OCI-LY3 (cell line): ENCODE measurements at regions not wholly inside any gene's neighbourhood (a gene's known extent, or its start where the extent isn't known, plus 50 kb on each side); places are given as distances from the start of the nearest gene placed in this dataset.

Source experiments
- EZH2phosphoT487 ChIP-seq: fragments of 200-600 bp; shearing (Covaris generic); IDR thresholded peaks from 2 replicates; pipeline ENCODE4 v1.6.1; 2018; ENCODE audit warnings: antibody characterized with exemption, mixed run types, low read depth
- TF ChIP-seq, protein P1 (sequence below): fragments of 200-600, 300-600 bp; sonication (generic); IDR thresholded peaks from 2 replicates; pipeline ENCODE4 v1.5.1; 2014; ENCODE audit warnings: antibody characterized with exemption, low read length, low read depth

DNA sequence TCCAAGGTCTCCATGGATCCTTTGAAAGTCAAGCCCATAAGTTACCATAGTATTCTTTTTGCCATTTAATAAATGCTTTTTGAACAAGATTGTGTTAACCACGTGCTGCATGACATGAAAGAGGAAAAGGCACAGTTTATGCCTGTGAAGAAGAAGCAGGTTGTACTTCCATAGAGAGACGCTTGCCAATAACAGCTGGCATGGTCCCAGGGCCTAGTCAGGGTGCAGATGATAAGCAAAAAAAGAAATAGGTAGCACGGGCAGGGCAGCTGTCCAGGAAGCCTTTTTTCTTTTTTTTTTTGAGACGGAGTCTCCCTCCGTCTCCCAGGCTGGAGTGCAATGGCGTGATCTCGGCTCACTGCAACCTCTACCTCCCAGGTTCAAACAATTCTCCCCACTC lies 71.8 kb upstream of the CLINT1 start:
- TF ChIP-seq, protein P1, sequence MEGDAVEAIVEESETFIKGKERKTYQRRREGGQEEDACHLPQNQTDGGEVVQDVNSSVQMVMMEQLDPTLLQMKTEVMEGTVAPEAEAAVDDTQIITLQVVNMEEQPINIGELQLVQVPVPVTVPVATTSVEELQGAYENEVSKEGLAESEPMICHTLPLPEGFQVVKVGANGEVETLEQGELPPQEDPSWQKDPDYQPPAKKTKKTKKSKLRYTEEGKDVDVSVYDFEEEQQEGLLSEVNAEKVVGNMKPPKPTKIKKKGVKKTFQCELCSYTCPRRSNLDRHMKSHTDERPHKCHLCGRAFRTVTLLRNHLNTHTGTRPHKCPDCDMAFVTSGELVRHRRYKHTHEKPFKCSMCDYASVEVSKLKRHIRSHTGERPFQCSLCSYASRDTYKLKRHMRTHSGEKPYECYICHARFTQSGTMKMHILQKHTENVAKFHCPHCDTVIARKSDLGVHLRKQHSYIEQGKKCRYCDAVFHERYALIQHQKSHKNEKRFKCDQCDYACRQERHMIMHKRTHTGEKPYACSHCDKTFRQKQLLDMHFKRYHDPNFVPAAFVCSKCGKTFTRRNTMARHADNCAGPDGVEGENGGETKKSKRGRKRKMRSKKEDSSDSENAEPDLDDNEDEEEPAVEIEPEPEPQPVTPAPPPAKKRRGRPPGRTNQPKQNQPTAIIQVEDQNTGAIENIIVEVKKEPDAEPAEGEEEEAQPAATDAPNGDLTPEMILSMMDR = no peak
- no peak for TF ChIP-seq EZH2phosphoT487
